GM10266 (cell line): ENCODE measurements at regions not wholly inside any gene's neighbourhood (a gene's known extent, or its start where the extent isn't known, plus 50 kb on each side); places are given as distances from the start of the nearest gene placed in this dataset.
"Not testable (repeated sequence)": the region's sequence is repeated elsewhere in the genome, so short reads cannot be mapped to it uniquely, and the experiment has no call there.

Experiments used
- DNase-seq: peaks from one replicate; pipeline ENCODE4 v3.0.0; 2012; ENCODE audit errors: extremely low spot score
- TF ChIP-seq, protein P1 (sequence below): IDR thresholded peaks from 2 replicates; pipeline ENCODE4 v1.5.1; 2012; ENCODE audit warnings: mild to moderate bottlenecking, low read depth; ENCODE audit not compliant: control insufficient read depth, insufficient read depth; ENCODE audit errors: missing control alignments

DNA sequence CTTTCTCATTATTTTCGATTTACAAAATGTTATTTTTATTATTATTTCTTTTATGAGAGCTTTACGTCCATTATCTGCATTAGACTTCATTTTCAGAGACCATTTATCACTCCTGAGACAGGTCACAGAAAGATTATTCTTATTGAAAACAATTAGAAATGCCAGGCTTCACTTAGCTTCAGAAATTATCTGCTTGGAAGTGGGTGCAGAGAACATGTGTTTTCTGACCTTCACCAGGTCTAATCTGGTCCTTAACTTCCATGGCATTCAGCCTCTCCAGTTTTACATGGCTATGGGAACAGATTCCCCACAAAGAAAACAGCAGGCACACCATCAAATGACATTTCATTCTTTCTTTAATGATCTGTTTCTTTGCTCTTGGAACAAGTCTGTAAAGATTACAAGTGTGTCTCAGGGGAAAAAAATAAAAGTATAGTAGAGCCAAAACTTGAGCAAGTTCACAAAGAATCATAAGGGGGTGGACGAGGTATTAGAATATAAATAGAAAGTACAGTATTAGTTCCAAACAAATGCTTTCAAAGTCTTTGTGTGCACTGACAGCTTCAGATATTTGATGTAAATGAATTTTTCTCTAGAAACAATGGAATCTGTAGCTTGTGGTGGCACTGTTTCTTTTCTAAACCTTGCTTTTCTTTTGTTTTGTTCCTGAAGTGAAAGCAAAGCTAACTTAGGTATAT is 294.2 kb upstream of the MEIS2 start:
- TF ChIP-seq, protein P1, sequence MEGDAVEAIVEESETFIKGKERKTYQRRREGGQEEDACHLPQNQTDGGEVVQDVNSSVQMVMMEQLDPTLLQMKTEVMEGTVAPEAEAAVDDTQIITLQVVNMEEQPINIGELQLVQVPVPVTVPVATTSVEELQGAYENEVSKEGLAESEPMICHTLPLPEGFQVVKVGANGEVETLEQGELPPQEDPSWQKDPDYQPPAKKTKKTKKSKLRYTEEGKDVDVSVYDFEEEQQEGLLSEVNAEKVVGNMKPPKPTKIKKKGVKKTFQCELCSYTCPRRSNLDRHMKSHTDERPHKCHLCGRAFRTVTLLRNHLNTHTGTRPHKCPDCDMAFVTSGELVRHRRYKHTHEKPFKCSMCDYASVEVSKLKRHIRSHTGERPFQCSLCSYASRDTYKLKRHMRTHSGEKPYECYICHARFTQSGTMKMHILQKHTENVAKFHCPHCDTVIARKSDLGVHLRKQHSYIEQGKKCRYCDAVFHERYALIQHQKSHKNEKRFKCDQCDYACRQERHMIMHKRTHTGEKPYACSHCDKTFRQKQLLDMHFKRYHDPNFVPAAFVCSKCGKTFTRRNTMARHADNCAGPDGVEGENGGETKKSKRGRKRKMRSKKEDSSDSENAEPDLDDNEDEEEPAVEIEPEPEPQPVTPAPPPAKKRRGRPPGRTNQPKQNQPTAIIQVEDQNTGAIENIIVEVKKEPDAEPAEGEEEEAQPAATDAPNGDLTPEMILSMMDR, result no peak
- DNase-seq, result no peak

DNA sequence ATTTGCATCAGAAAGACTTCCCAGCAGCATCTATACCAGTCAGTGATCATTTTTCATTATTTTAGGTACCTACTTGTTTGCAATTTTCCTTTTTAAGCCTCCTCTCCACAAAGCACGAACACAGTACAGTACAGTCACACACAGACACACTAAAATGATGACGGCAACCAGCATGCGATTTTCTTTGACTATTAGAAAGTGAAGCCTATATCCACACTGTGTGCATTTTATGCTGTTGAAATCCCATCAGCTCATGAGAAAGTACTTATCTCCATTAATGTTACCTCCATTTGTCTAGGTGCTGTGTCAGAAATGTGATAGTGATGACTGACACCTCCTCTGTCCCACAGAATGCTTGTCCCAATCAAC is 294.7 kb upstream of the MEIS2 start:
- TF ChIP-seq, protein P1, result no peak

DNA sequence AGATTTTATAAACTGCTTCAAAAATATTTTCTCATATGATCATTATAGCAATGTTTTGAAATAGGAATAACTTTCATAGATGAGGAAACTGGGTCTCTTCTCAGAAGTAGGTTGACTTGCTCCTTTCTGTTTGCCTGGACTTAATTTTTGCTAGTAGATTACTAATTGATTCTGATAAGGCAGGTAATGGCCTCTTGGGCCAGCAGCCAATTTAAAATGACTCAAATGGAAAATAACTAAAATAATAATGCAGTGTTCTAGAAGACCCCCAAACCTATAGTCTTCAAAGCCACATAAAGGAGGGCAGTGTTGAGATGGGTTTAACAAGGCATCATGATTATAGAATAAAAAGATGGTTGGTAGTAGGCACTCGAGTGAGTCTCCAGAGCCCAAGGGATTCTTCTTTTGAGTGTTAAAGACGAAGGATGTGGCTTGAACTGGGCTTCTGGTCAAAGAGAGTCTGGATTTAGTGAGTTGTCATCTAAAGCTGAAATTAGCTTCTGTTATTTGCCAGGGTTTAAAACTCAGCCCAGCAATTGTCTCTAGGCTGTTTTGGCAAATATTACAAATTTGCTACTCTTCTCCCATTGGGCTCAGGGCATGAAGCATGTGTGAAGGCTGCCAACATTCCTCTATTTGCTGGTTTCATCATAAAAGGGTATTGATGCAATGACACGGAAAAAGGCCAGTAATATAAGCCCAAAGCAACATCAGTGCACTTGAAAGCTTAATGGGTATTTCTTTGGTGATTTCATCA is 297.1 kb upstream of the MEIS2 start:
- no peak for DNase-seq
- TF ChIP-seq, protein P1, result no peak

More for the DNA sequence above, 294.7 kb upstream of the MEIS2 start:
- no peak for DNase-seq

- TF ChIP-seq, protein P1, result no peak
- no peak for DNase-seq
Observed at GRCh38 chr15:37416103-37416502, 315.8 kb upstream of the MEIS2 start.

GRCh38 chr15:37425541-37425940 is 325.2 kb upstream of the MEIS2 start:
- DNase-seq, result no peak
- TF ChIP-seq, protein P1, result no peak

GRCh38 chr15:37427393-37427792 is 327.0 kb upstream of the MEIS2 start:
- not testable (repeated sequence) for DNase-seq

- TF ChIP-seq, protein P1, result no peak
- no peak for DNase-seq
Observed at GRCh38 chr15:37446921-37447320, 346.6 kb upstream of the MEIS2 start.
